SK-N-SH treated with all-trans-retinoic acid at 6 μM for 48 hours (cell line): ENCODE measurements at regions not wholly inside any gene's neighbourhood (a gene's known extent, or its start where the extent isn't known, plus 50 kb on each side); places are given as distances from the start of the nearest gene placed in this dataset.

Experiments
- ATAC-seq: fragments of 200-7000 bp; cut with Tn5 transposase; 3 replicates; pipeline ENCODE4 v1.9.1; 2020; ENCODE audit warnings: mild to moderate bottlenecking, moderate library complexity
- ARNTL ChIP-seq: fragments of 450-650 bp; formaldehyde crosslinking; IDR thresholded peaks from 2 replicates; pipeline ENCODE4 v1.5.0; 2020; ENCODE audit warnings: low read depth, mild to moderate bottlenecking, moderate library complexity, borderline replicate concordance
- CSDC2 ChIP-seq: fragments of 250-450 bp; sonication (Bioruptor Pico); IDR thresholded peaks from 2 replicates; pipeline ENCODE4 v1.5.0; 2020; ENCODE audit warnings: mild to moderate bottlenecking, moderate library complexity
- ESRRG ChIP-seq: fragments of 250-450 bp; sonication (Bioruptor Pico); IDR thresholded peaks from 2 replicates; pipeline ENCODE4 v1.6.1; 2021; ENCODE audit warnings: mild to moderate bottlenecking
- ISL1 ChIP-seq: fragments of 250-450 bp; sonication (Bioruptor Pico); IDR thresholded peaks from 2 replicates; pipeline ENCODE4 v2.1.2; 2022; ENCODE audit warnings: mild to moderate bottlenecking, moderate library complexity
- OSR1 ChIP-seq: fragments of 250-450 bp; sonication (Bioruptor Pico); IDR thresholded peaks from 2 replicates; pipeline ENCODE4 v1.8.0; 2022; ENCODE audit warnings: moderate library complexity, mild to moderate bottlenecking, inconsistent platforms
- PATZ1 ChIP-seq: fragments of 250-450 bp; sonication (Bioruptor Pico); IDR thresholded peaks from 2 replicates; pipeline ENCODE4 v1.8.0; 2020; ENCODE audit warnings: mild to moderate bottlenecking, moderate library complexity, borderline replicate concordance
- POU6F1 ChIP-seq: fragments of 250-450 bp; sonication (Bioruptor Pico); IDR thresholded peaks from 2 replicates; pipeline ENCODE4 v1.8.0; 2021; ENCODE audit warnings: low read depth, mild to moderate bottlenecking, moderate library complexity, borderline replicate concordance
- PPARA ChIP-seq: fragments of 250-450 bp; sonication (Bioruptor Pico); IDR thresholded peaks from 2 replicates; pipeline ENCODE4 v1.5.0; 2020; ENCODE audit warnings: mild to moderate bottlenecking, borderline replicate concordance
- RARB ChIP-seq: fragments of 250-450 bp; sonication (Bioruptor Pico); IDR thresholded peaks from 2 replicates; pipeline ENCODE4 v1.8.0; 2021; ENCODE audit warnings: mild to moderate bottlenecking, moderate library complexity
- SNAI2 ChIP-seq: fragments of 250-450 bp; sonication (Bioruptor Pico); IDR thresholded peaks from 2 replicates; pipeline ENCODE4 v1.5.0; 2020; ENCODE audit warnings: mild to moderate bottlenecking, moderate library complexity
- TCF4 ChIP-seq: fragments of 250-450 bp; sonication (Bioruptor Pico); IDR thresholded peaks from 2 replicates; pipeline ENCODE4 v1.8.0; 2021; ENCODE audit warnings: mild to moderate bottlenecking, moderate library complexity, borderline replicate concordance
- TOX ChIP-seq: fragments of 250-450 bp; sonication (Bioruptor Pico); IDR thresholded peaks from 2 replicates; pipeline ENCODE4 v1.8.0; 2021; ENCODE audit warnings: mild to moderate bottlenecking, moderate library complexity, borderline replicate concordance
- TSHZ2 ChIP-seq: fragments of 250-450 bp; sonication (Bioruptor Pico); IDR thresholded peaks from 2 replicates; pipeline ENCODE4 v1.5.0; 2020; ENCODE audit warnings: mild to moderate bottlenecking, moderate library complexity
- ZC3H10 ChIP-seq: fragments of 250-450 bp; sonication (Bioruptor Pico); IDR thresholded peaks from 2 replicates; pipeline ENCODE4 v1.5.1; 2021; ENCODE audit warnings: mild to moderate bottlenecking, moderate library complexity
- ZFP3 ChIP-seq: fragments of 250-450 bp; sonication (Bioruptor Pico); IDR thresholded peaks from 2 replicates; pipeline ENCODE4 v1.5.0; 2020; ENCODE audit warnings: mild to moderate bottlenecking, moderate library complexity
- ZNF565 ChIP-seq: fragments of 450-650 bp; formaldehyde crosslinking; conservative IDR thresholded peaks from 2 replicates; pipeline ENCODE4 v1.5.0; 2020; ENCODE audit warnings: low read depth, mild to moderate bottlenecking, moderate library complexity
- ZNF70 ChIP-seq: fragments of 450-650 bp; formaldehyde crosslinking; IDR thresholded peaks from 2 replicates; pipeline ENCODE4 v1.5.0; 2020; ENCODE audit warnings: mild to moderate bottlenecking, moderate library complexity

- no peak for ATAC-seq
- TF ChIP-seq ZC3H10 (CRISPR knock-in tag), result no peak
- no peak for TF ChIP-seq ARNTL
- no peak for TF ChIP-seq SNAI2 (CRISPR knock-in tag)
- no peak for TF ChIP-seq ISL1 (CRISPR knock-in tag)
- no peak for TF ChIP-seq TCF4 (CRISPR knock-in tag)
- TF ChIP-seq RARB (CRISPR knock-in tag), result no peak
- no peak for TF ChIP-seq ZFP3 (CRISPR knock-in tag)
- TF ChIP-seq OSR1 (CRISPR knock-in tag), result no peak
- no peak for TF ChIP-seq CSDC2 (CRISPR knock-in tag)
- TF ChIP-seq POU6F1, result no peak
- no peak for TF ChIP-seq TSHZ2 (CRISPR knock-in tag)
- no peak for TF ChIP-seq TOX (CRISPR knock-in tag)
- no peak for TF ChIP-seq PPARA
- TF ChIP-seq, all 23 proteins: peak for 0
These were observed 81.3 kb downstream of the SLITRK6 start for GRCh38 chr13:85717921-85718320.

GRCh38 chr13:85710545-85710944, 88.7 kb downstream of the SLITRK6 start:
- no peak for TF ChIP-seq TSHZ2 (CRISPR knock-in tag)
- TF ChIP-seq POU6F1, result no peak
- TF ChIP-seq RARB (CRISPR knock-in tag), result no peak
- no peak for TF ChIP-seq ZNF70
- no peak for ATAC-seq

- TF ChIP-seq ZNF565 (CRISPR knock-in tag), result no peak
- no peak for TF ChIP-seq CSDC2 (CRISPR knock-in tag)
- TF ChIP-seq ISL1 (CRISPR knock-in tag), result 0 out of 2 replicates have a peak, but pooled peaks have one; percentile 1
- no peak for TF ChIP-seq POU6F1
- TF ChIP-seq TCF4 (CRISPR knock-in tag), result no peak
- TF ChIP-seq ZNF70, result no peak
- ATAC-seq, result no peak
These were observed 89.5 kb downstream of the SLITRK6 start for GRCh38 chr13:85709721-85710120.

- ATAC-seq, result no peak
- TF ChIP-seq PATZ1 (CRISPR knock-in tag) (no peak), TSHZ2 (CRISPR knock-in tag) (no peak), ZC3H10 (CRISPR knock-in tag) (no peak), OSR1 (CRISPR knock-in tag) (no peak), ZFP3 (CRISPR knock-in tag) (no peak), CSDC2 (CRISPR knock-in tag) (no peak), POU6F1 (no peak), ESRRG (no peak)
These were observed 90.1 kb downstream of the SLITRK6 start for GRCh38 chr13:85709072-85709471.
